H9 (cell line): ENCODE measurements at regions not wholly inside any gene's neighbourhood (a gene's known extent, or its start where the extent isn't known, plus 50 kb on each side); places are given as distances from the start of the nearest gene placed in this dataset.

Experiments
- DNase-seq: peaks from one replicate; pipeline ENCODE4 v3.0.0-alpha.2; 2017
- H2AFZ ChIP-seq: one replicate; pipeline ENCODE4 v1.6.1; 2013; ENCODE audit warnings: mild to moderate bottlenecking, low read length, control low read depth, moderate library complexity
- H2AK5ac ChIP-seq: 2 replicates; pipeline ENCODE4 v1.6.1; 2013; ENCODE audit warnings: low read length, control low read depth, mixed read lengths; ENCODE audit not compliant: insufficient read length
- H2BK120ac ChIP-seq: one replicate; pipeline ENCODE4 v1.6.1; 2013; ENCODE audit warnings: low read depth, mild to moderate bottlenecking, low read length, control low read depth, inconsistent platforms; ENCODE audit not compliant: poor library complexity, severe bottlenecking
- H2BK12ac ChIP-seq: 2 replicates; pipeline ENCODE4 v1.6.1; 2013; ENCODE audit warnings: low read length, control low read depth, mixed read lengths, low read depth; ENCODE audit not compliant: insufficient read length
- H2BK15ac ChIP-seq: 2 replicates; pipeline ENCODE4 v1.6.1; 2013; ENCODE audit warnings: low read depth, low read length, control low read depth
- H2BK20ac ChIP-seq: one replicate; pipeline ENCODE4 v1.6.1; 2013; ENCODE audit warnings: low read depth, mild to moderate bottlenecking, low read length, control low read depth, inconsistent platforms; ENCODE audit not compliant: poor library complexity, severe bottlenecking
- H2BK5ac ChIP-seq: 2 replicates; pipeline ENCODE4 v1.6.1; 2013; ENCODE audit warnings: low read length, control low read depth, mixed read lengths; ENCODE audit not compliant: insufficient read length
- H3K14ac ChIP-seq: 2 replicates; pipeline ENCODE4 v1.6.1; 2013; ENCODE audit warnings: low read length, control low read depth; ENCODE audit not compliant: insufficient read depth
- H3K18ac ChIP-seq: 2 replicates; pipeline ENCODE4 v1.6.1; 2013; ENCODE audit warnings: low read depth, mild to moderate bottlenecking, mixed read lengths, low read length, control low read depth; ENCODE audit not compliant: insufficient read length
- H3K23ac ChIP-seq: 2 replicates; pipeline ENCODE4 v1.6.1; 2013; ENCODE audit warnings: low read length, control low read depth, mixed read lengths, low read depth; ENCODE audit not compliant: insufficient read length
- H3K23me2 ChIP-seq: 2 replicates; pipeline ENCODE4 v1.6.1; 2013; ENCODE audit warnings: low read depth, mild to moderate bottlenecking, mixed read lengths, low read length, control low read depth; ENCODE audit not compliant: insufficient read length, poor library complexity, severe bottlenecking
- H3K27ac ChIP-seq: 2 replicates; pipeline ENCODE4 v1.5.1; 2013; ENCODE audit warnings: low read length, control low read depth, mixed read lengths, low read depth; ENCODE audit not compliant: insufficient read length
- H3K27me3 ChIP-seq: 2 replicates; pipeline ENCODE4 v1.6.1; 2013; ENCODE audit warnings: low read length, control low read depth, inconsistent platforms; ENCODE audit not compliant: insufficient read depth
- H3K4ac ChIP-seq: 2 replicates; pipeline ENCODE4 v1.6.1; 2013; ENCODE audit warnings: low read depth, mild to moderate bottlenecking, control low read depth, inconsistent platforms, low read length, moderate library complexity
- H3K4me1 ChIP-seq: 2 replicates; pipeline ENCODE4 v1.6.1; 2013; ENCODE audit warnings: low read length, control low read depth, inconsistent platforms; ENCODE audit not compliant: insufficient read depth
- H3K4me2 ChIP-seq: 2 replicates; pipeline ENCODE4 v1.6.1; 2013; ENCODE audit warnings: low read length, control low read depth, mixed read lengths; ENCODE audit not compliant: insufficient read length, insufficient read depth
- H3K56ac ChIP-seq: 2 replicates; pipeline ENCODE4 v1.6.1; 2013; ENCODE audit warnings: low read depth, mild to moderate bottlenecking, mixed read lengths, low read length, control low read depth; ENCODE audit not compliant: insufficient read length
- H3K79me1 ChIP-seq: 2 replicates; pipeline ENCODE4 v1.6.1; 2013; ENCODE audit warnings: low read depth, mild to moderate bottlenecking, moderate library complexity, low read length, control low read depth, inconsistent platforms; ENCODE audit not compliant: insufficient read depth, poor library complexity, severe bottlenecking
- H3K79me2 ChIP-seq: 2 replicates; pipeline ENCODE4 v1.6.1; 2013; ENCODE audit warnings: low read length, control low read depth, inconsistent platforms; ENCODE audit not compliant: insufficient read depth
- H3K9ac ChIP-seq: 2 replicates; pipeline ENCODE4 v1.6.1; 2013; ENCODE audit warnings: low read length, control low read depth, mixed read lengths; ENCODE audit not compliant: insufficient read length; ENCODE audit errors: extremely low read depth
- H3K9me3 ChIP-seq: one replicate; pipeline ENCODE4 v1.6.1; 2013; ENCODE audit warnings: low read depth, low read length, inconsistent platforms; ENCODE audit not compliant: control insufficient read depth
- H3T11ph ChIP-seq: one replicate; pipeline ENCODE4 v1.6.1; 2013; ENCODE audit warnings: mild to moderate bottlenecking, low read length, control low read depth, inconsistent platforms
- H4K20me1 ChIP-seq: one replicate; pipeline ENCODE4 v1.6.1; 2013; ENCODE audit not compliant: control insufficient read depth, insufficient read length, insufficient read depth
- H4K5ac ChIP-seq: 2 replicates; pipeline ENCODE4 v1.6.1; 2013; ENCODE audit warnings: low read depth, mild to moderate bottlenecking, mixed read lengths, low read length, control low read depth; ENCODE audit not compliant: insufficient read length
- H4K8ac ChIP-seq: replicated peaks from 2 replicates; pipeline ENCODE4 v1.6.1; 2013; ENCODE audit warnings: low read length, control low read depth, mixed read lengths, low read depth; ENCODE audit not compliant: insufficient read length
- H4K91ac ChIP-seq: 2 replicates; pipeline ENCODE4 v1.6.1; 2013; ENCODE audit warnings: low read depth, mild to moderate bottlenecking, moderate library complexity, mixed read lengths, low read length, control low read depth; ENCODE audit not compliant: insufficient read length
- H3K27ac Mint-ChIP-seq, 3 experiments: 2 replicates in 2 of 3; 3 replicates in 1 of 3; pipeline ENCODE4 v1.8.0; 2020 to 2021; ENCODE audit warnings: mixed read lengths in 3 of 3, mild to moderate bottlenecking in 1 of 3, moderate library complexity in 1 of 3
- H3K27me3 Mint-ChIP-seq: 2 replicates; pipeline ENCODE4 v1.8.0; 2021; ENCODE audit warnings: low read depth, mild to moderate bottlenecking, moderate library complexity, mixed read lengths
- H3K36me3 Mint-ChIP-seq, 3 experiments: 2 replicates in 2 of 3; 3 replicates in 1 of 3; pipeline ENCODE4 v1.8.0; 2020 to 2021; ENCODE audit warnings: low read depth in 3 of 3, mixed read lengths in 3 of 3; ENCODE audit not compliant: insufficient read depth in 1 of 3
- H3K4me1 Mint-ChIP-seq, 2 experiments: 2 replicates each; pipeline ENCODE4 v1.8.0; 2020; ENCODE audit warnings: mixed read lengths in 2 of 2
- H3K4me3 Mint-ChIP-seq, 2 experiments: 2 replicates in 1 of 2; 3 replicates in 1 of 2; pipeline ENCODE4 v1.8.0; 2020 to 2021; ENCODE audit warnings: mild to moderate bottlenecking in 2 of 2, mixed read lengths in 2 of 2, moderate library complexity in 1 of 2
- H3K9me3 Mint-ChIP-seq, 2 experiments: 2 replicates in 1 of 2; 3 replicates in 1 of 2; pipeline ENCODE4 v1.8.0; 2020; ENCODE audit warnings: mild to moderate bottlenecking in 2 of 2, mixed read lengths in 2 of 2, moderate library complexity in 1 of 2
- CTCF ChIP-seq: fragments of 200-600 bp; sonication (generic); conservative IDR thresholded peaks from 3 replicates; pipeline ENCODE4 v1.8.0; 2021; ENCODE audit warnings: antibody characterized with exemption, mild to moderate bottlenecking

- no peak for DNase-seq
- Histone ChIP-seq H4K91ac (no peak overlapping the region), H2AFZ (no peak overlapping the region), H3K56ac (no peak overlapping the region), H3K79me1 (no peaks in the 10 kb centered on the region), H3K27ac (no peak overlapping the region), H4K20me1 (no peaks in the 10 kb centered on the region), H3K18ac (no peak overlapping the region), H3K4ac (no peak overlapping the region), H4K5ac (no peak overlapping the region), H2BK12ac (no peak overlapping the region), H2AK5ac (no peak overlapping the region), H2BK120ac (no peak overlapping the region), H2BK15ac (no peak overlapping the region), H3K79me2 (no peaks in the 10 kb centered on the region), H3K9me3 (no peaks in the 10 kb centered on the region), H3K14ac (no peak overlapping the region), H2BK5ac (no peak overlapping the region), H3K27me3 (no peaks in the 10 kb centered on the region), H3K23me2 (no peaks in the 10 kb centered on the region), H3K4me2 (no peak overlapping the region), H3K9ac (no peak overlapping the region), H4K8ac (no peak overlapping the region), H2BK20ac (no peak overlapping the region), H3T11ph (no peak overlapping the region), H3K23ac (no peak overlapping the region), H3K4me1 (no peaks in the 10 kb centered on the region)
- Mint-ChIP-seq H3K27me3 (peaks cover 11% of the 10 kb centered on the region), H3K4me3 (no peak overlapping the region), H3K27ac (peak overlapping the region in 1 of 3 experiments; percentile 9; a peak in 1 of 7 replicates), H3K4me1 (peaks cover 0 to 5% of the 10 kb centered on the region in 2 experiments; a peak in 1 of 4 replicates), H3K36me3 (no peaks in the 10 kb centered on the region), H3K9me3 (no peaks in the 10 kb centered on the region; a peak in 1 of 5 replicates)
- TF ChIP-seq CTCF: no peak
These were observed 142.7 kb downstream of the CCDC71L start for GRCh38 chr7:106518239-106518638.
